ENCODE measurements at regions not wholly inside any gene's neighbourhood (a gene's known extent, or its start where the extent isn't known, plus 50 kb on each side); places are given as distances from the start of the nearest gene placed in this dataset.

DNA sequence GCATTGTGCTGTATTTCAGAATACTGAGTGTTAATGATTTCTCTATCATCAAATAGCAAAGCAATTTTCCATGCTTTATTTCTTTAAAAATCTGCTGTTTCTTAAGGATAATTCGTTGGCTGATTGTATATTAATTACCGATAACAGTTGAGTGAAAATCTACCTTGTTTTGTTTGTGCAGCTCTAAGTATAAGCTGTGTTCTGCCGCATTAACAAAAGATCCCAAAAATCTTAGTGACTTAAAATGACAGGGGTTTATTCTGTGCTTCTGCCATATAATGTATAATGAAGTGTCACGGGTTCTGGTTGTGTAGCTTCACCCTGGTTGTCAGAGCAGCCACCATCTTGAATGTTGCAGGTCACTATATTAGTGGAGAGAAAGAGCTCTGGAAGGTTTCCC is 196.1 kb downstream of the ACTR3 start:
- 82% methylated on average over 1 of the region's 4 CpGs for WGBS (ENCODE audit: insufficient coverage)
- H3K36me3 ChIP-seq (ENCODE audit: control insufficient read depth, insufficient read depth, low read length): no peaks in the 10 kb centered on the region
- peaks cover 4% of the 10 kb centered on the region for H3K9me3 ChIP-seq (ENCODE audit: control insufficient read depth, insufficient read depth, low read length)
- no peak overlapping the region for H3K27ac ChIP-seq (ENCODE audit: low read depth, low read length)
- H3K27me3 ChIP-seq (ENCODE audit: control insufficient read depth, insufficient read depth, low read length): no peaks in the 10 kb centered on the region
- H3K4me1 ChIP-seq (ENCODE audit: control insufficient read depth, insufficient read depth, low read length): no peaks in the 10 kb centered on the region
- no peak overlapping the region for H3K4me3 ChIP-seq (ENCODE audit: low read depth, low read length)
- DNase-seq (ENCODE audit: low read depth in 4 of 6, low spot score in 6 of 6): no peak

DNA sequence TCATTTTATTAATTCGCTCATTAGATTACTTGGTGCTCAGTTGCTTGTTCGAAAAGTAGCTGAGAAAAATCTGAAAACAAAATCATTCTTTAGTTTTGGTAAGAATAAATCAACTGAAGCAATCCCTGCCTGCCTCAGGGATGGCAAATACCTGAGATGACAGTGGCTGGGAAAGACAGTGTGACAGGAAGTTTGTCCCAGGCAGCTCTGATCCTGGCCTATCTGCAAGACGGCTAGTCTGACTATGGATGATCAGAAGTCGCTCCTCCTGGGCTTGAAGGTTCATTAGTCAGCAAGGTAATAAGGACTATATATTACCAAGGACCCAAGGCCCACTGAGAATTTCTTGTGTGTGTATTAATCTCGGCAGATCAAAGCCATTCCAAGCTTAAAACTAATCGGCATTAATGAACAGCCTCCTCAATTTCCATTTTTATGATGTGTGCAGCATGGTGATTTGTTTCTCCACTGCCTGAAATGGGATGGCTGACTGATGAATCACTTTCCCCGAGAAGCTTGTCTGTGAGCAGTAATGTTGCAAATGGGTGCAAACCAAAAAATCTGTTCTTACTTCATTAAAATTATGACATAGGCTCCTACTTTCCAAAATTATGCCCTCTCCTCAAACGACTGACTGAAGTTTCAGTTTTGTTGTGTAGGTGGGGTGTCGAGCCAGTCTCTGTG is 199.9 kb downstream of the ACTR3 start:
- Histone ChIP-seq H3K4me3 (ENCODE audit: low read depth, low read length) (no peak overlapping the region), H3K9me3 (ENCODE audit: control insufficient read depth, insufficient read depth, low read length) (no peaks in the 10 kb centered on the region), H3K27ac (ENCODE audit: low read depth, low read length) (no peak overlapping the region), H3K27me3 (ENCODE audit: control insufficient read depth, insufficient read depth, low read length) (no peaks in the 10 kb centered on the region), H3K4me1 (ENCODE audit: control insufficient read depth, insufficient read depth, low read length) (no peaks in the 10 kb centered on the region), H3K36me3 (ENCODE audit: control insufficient read depth, insufficient read depth, low read length) (no peaks in the 10 kb centered on the region)
- DNase-seq (ENCODE audit: low read depth in 4 of 6, low spot score in 6 of 6): peak in 1 of 6 donors; percentile 52
- 69% methylated on average over 2 of the region's 9 CpGs for WGBS (ENCODE audit: insufficient coverage)

DNA sequence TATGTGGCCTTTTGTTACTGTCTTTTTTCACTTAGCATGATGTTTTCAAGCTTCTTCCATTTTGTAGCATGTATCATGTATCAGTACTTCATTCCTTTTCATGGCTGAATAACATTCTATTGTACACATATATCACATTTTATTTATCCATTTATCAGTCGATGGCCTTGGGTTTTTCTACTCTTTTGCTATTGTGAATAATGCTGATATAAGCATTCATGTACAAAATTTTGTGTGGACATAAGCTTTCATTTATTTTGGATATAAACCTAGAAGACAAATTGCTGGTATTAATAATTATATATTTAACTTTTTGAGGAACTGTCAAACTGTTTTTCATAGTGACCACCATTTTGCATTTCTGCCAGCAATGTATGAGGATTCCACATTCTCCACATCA is 201.1 kb downstream of the ACTR3 start:
- no peaks in the 10 kb centered on the region for H3K36me3 ChIP-seq (ENCODE audit: control insufficient read depth, insufficient read depth, low read length)
- H3K4me1 ChIP-seq (ENCODE audit: control insufficient read depth, insufficient read depth, low read length): no peaks in the 10 kb centered on the region
- H3K9me3 ChIP-seq (ENCODE audit: control insufficient read depth, insufficient read depth, low read length): peaks cover 7% of the 10 kb centered on the region
- H3K27ac ChIP-seq (ENCODE audit: low read depth, low read length): no peak overlapping the region
- WGBS (ENCODE audit: insufficient coverage): no CpG with 5 or more reads among the region's 1 CpG
- no peak overlapping the region for H3K4me3 ChIP-seq (ENCODE audit: low read depth, low read length)
- no peak for DNase-seq (ENCODE audit: low read depth in 4 of 6, low spot score in 6 of 6)
- H3K27me3 ChIP-seq (ENCODE audit: control insufficient read depth, insufficient read depth, low read length): no peaks in the 10 kb centered on the region

DNA sequence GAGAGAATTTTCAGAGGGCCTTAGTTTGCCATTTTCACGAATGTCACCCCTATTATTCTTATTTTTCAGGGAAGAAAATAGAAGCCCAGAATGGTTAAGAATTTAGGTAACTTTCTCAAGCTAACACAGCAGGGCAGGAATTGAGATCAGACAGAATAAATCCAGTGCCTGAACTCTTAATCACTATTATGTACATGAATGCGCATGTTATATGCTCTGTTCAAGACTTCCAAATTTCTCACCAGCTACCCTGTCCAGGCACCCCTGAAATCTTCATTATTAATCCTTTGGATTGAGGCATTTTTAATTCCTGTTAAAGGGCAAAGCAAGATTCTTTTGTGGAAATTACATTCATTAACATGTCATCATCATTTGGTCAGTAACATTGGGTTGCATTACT is 218.4 kb downstream of the ACTR3 start:
- 100% methylated on average over 1 of the region's 2 CpGs for WGBS (ENCODE audit: insufficient coverage)
- H3K4me1 ChIP-seq (ENCODE audit: control insufficient read depth, insufficient read depth, low read length): no peaks in the 10 kb centered on the region
- no peaks in the 10 kb centered on the region for H3K27me3 ChIP-seq (ENCODE audit: control insufficient read depth, insufficient read depth, low read length)
- H3K9me3 ChIP-seq (ENCODE audit: control insufficient read depth, insufficient read depth, low read length): peaks cover 6% of the 10 kb centered on the region
- no peak for DNase-seq (ENCODE audit: low read depth in 4 of 6, low spot score in 6 of 6)
- no peaks in the 10 kb centered on the region for H3K36me3 ChIP-seq (ENCODE audit: control insufficient read depth, insufficient read depth, low read length)
- no peak overlapping the region for H3K27ac ChIP-seq (ENCODE audit: low read depth, low read length)
- no peak overlapping the region for H3K4me3 ChIP-seq (ENCODE audit: low read depth, low read length)

DNA sequence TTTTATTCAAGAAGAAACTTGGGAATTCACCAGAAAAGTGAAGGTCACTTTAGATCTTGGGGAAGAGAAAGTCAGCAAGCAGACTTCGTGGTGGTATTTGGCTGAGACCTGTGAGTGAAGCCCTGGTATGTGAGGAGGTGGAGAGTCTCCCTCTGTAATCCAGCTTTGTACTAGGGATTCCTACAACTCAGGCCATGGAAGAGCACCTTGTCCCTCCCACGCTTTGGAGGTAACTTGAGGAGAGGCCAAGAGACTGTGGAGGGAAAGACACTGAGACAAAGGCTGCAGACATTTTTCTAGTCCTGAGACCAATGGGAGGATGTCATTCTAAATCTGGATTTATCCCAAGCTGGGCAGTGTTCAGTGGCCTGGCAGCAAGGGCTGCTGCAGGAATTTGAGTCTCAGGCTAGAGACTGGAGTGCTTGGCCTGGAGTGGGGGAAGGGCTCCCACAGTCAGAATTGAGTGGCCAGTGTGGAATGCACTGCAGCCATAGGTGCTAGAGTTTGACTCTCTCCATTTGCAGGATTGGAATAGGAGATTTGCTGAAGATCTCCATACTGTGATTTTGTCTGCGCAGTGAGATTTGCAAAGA is 219.0 kb downstream of the ACTR3 start:
- H3K9me3 ChIP-seq (ENCODE audit: control insufficient read depth, insufficient read depth, low read length): peaks cover 4% of the 10 kb centered on the region
- WGBS (ENCODE audit: insufficient coverage): 90% methylated on average over 2 of the region's 3 CpGs
- no peaks in the 10 kb centered on the region for H3K36me3 ChIP-seq (ENCODE audit: control insufficient read depth, insufficient read depth, low read length)
- no peaks in the 10 kb centered on the region for H3K27me3 ChIP-seq (ENCODE audit: control insufficient read depth, insufficient read depth, low read length)
- no peak overlapping the region for H3K27ac ChIP-seq (ENCODE audit: low read depth, low read length)
- H3K4me3 ChIP-seq (ENCODE audit: low read depth, low read length): no peak overlapping the region
- H3K4me1 ChIP-seq (ENCODE audit: control insufficient read depth, insufficient read depth, low read length): no peaks in the 10 kb centered on the region
- peak in 1 of 6 donors; percentile 21 for DNase-seq (ENCODE audit: low read depth in 4 of 6, low spot score in 6 of 6)

DNA sequence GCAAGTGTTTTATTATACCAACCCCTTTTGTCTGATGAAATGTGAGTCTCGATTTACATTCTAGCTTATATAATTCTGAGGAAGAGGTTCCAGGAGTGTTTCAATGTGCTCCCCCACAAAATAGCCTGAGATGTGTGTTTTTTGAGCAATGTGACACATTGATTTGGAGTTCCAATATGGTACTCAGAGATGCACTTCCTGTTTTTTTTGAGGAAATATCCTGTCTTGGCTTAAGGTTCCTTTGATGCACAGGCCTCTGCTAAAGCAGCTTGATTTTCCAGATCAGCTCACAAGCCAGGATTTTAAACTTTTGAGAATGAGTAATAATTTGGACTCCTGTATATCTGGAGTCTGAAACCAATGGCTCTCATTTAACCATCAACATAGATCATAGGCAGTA is 221.4 kb downstream of the ACTR3 start:
- DNase-seq (ENCODE audit: low read depth in 4 of 6, low spot score in 6 of 6): no peak
- H3K27me3 ChIP-seq (ENCODE audit: control insufficient read depth, insufficient read depth, low read length): no peaks in the 10 kb centered on the region
- no peak overlapping the region for H3K4me3 ChIP-seq (ENCODE audit: low read depth, low read length)
- H3K4me1 ChIP-seq (ENCODE audit: control insufficient read depth, insufficient read depth, low read length): no peaks in the 10 kb centered on the region
- no peaks in the 10 kb centered on the region for H3K9me3 ChIP-seq (ENCODE audit: control insufficient read depth, insufficient read depth, low read length)
- no CpG with 5 or more reads among the region's 1 CpG for WGBS (ENCODE audit: insufficient coverage)
- no peaks in the 10 kb centered on the region for H3K36me3 ChIP-seq (ENCODE audit: control insufficient read depth, insufficient read depth, low read length)
- H3K27ac ChIP-seq (ENCODE audit: low read depth, low read length): no peak overlapping the region

DNA sequence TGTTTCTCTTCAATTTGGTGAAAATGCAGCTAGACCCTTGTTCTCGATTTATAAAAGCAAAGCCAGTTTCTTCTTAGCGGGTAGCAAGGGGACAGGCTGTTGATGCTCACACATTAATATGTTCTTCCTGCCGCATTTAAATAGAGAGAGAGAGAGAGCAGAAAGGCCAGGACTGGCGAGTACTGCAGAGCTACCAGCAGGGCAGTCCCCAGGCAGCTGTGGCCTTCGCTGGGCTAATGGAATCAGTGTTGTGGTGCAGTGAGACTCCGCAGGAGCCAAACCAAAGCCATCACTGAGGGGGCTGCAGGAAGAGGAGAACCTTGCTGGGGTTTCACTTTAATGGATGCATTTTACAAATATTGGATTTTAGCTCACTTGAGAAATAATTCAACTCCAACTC is 223.6 kb downstream of the ACTR3 start:
- no peak overlapping the region for H3K4me3 ChIP-seq (ENCODE audit: low read depth, low read length)
- no peaks in the 10 kb centered on the region for H3K36me3 ChIP-seq (ENCODE audit: control insufficient read depth, insufficient read depth, low read length)
- no peaks in the 10 kb centered on the region for H3K9me3 ChIP-seq (ENCODE audit: control insufficient read depth, insufficient read depth, low read length)
- peak in 1 of 6 donors; percentile 25 for DNase-seq (ENCODE audit: low read depth in 4 of 6, low spot score in 6 of 6)
- no peak overlapping the region for H3K27ac ChIP-seq (ENCODE audit: low read depth, low read length)
- 50% methylated on average over 4 of the region's 6 CpGs for WGBS (ENCODE audit: insufficient coverage)
- no peaks in the 10 kb centered on the region for H3K4me1 ChIP-seq (ENCODE audit: control insufficient read depth, insufficient read depth, low read length)
- no peaks in the 10 kb centered on the region for H3K27me3 ChIP-seq (ENCODE audit: control insufficient read depth, insufficient read depth, low read length)

DNA sequence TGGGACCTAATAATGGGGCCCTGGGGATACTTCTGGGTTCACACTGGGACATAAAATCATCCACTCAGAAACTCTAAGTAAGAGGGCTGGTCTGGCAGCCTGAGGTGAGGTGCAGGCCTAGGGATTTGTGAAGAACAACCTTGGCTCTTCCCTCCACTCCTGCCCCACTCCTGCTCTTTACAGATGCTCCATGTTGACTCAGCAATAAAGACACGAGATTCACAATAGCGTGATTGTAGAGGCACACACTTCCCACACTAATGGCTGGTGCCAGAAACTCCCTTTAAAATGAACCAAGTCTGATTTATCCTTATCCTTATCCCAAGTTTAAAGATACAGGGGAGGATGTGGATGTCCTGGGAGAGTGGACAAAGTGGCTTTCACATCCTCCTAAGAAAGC is 228.2 kb downstream of the ACTR3 start:
- Histone ChIP-seq H3K4me1 (ENCODE audit: control insufficient read depth, insufficient read depth, low read length) (no peaks in the 10 kb centered on the region), H3K9me3 (ENCODE audit: control insufficient read depth, insufficient read depth, low read length) (no peaks in the 10 kb centered on the region), H3K4me3 (ENCODE audit: low read depth, low read length) (no peak overlapping the region), H3K27me3 (ENCODE audit: control insufficient read depth, insufficient read depth, low read length) (no peaks in the 10 kb centered on the region), H3K27ac (ENCODE audit: low read depth, low read length) (no peak overlapping the region), H3K36me3 (ENCODE audit: control insufficient read depth, insufficient read depth, low read length) (no peaks in the 10 kb centered on the region)
- DNase-seq (ENCODE audit: low read depth in 4 of 6, low spot score in 6 of 6): no peak
- WGBS (ENCODE audit: insufficient coverage): no CpG with 5 or more reads among the region's 2 CpGs

DNA sequence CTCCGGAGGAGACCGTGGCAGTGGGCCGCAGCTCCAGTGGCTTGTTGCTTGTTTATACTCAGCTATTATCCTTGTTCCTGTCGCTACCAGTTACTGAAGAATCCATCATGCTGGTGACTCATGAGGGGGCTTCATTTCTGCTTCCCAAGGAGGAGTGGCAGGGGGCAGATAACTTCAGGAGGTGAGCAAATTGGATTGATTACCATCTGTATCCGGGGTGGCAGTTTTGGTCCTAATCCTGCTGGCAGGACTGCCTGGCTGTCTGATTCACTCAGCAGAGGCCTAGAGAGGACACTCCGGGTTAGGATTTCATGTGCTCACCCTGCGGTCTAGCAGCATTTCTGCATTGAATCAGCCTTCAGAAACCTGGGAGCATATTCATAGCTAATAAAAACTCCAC is 230.0 kb downstream of the ACTR3 start:
- WGBS (ENCODE audit: insufficient coverage): 78% methylated on average over 4 of the region's 7 CpGs
- Histone ChIP-seq H3K27ac (ENCODE audit: low read depth, low read length) (no peak overlapping the region), H3K4me1 (ENCODE audit: control insufficient read depth, insufficient read depth, low read length) (no peaks in the 10 kb centered on the region), H3K9me3 (ENCODE audit: control insufficient read depth, insufficient read depth, low read length) (no peaks in the 10 kb centered on the region), H3K27me3 (ENCODE audit: control insufficient read depth, insufficient read depth, low read length) (no peaks in the 10 kb centered on the region), H3K36me3 (ENCODE audit: control insufficient read depth, insufficient read depth, low read length) (no peaks in the 10 kb centered on the region), H3K4me3 (ENCODE audit: low read depth, low read length) (no peak overlapping the region)
- DNase-seq (ENCODE audit: low read depth in 4 of 6, low spot score in 6 of 6): peak in 1 of 6 donors; percentile 26

DNA sequence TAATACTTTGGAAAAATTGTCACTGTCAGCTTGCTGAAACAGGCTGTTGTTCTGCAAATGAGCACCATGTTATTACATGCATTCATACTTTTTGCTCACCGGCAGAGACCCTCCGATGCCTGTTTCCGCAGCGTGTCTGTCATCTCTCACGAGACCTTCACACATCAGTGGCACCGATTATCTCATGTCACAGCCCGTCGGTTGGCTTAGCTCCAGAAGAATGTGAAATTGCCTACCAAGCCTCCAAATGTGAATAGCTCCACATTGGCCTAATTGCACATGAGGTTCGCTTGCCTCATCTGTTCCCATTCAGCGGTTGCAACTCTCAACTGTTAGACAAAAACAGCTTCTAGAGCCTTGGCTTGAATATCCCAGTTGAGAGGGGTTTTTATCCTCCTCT is 233.0 kb downstream of the ACTR3 start:
- no peaks in the 10 kb centered on the region for H3K36me3 ChIP-seq (ENCODE audit: control insufficient read depth, insufficient read depth, low read length)
- no peaks in the 10 kb centered on the region for H3K27me3 ChIP-seq (ENCODE audit: control insufficient read depth, insufficient read depth, low read length)
- DNase-seq (ENCODE audit: low read depth in 4 of 6, low spot score in 6 of 6): peak in 5 of 6 donors; percentile 19 to 93 (median 40)
- H3K27ac ChIP-seq (ENCODE audit: low read depth, low read length): no peak overlapping the region
- no peaks in the 10 kb centered on the region for H3K4me1 ChIP-seq (ENCODE audit: control insufficient read depth, insufficient read depth, low read length)
- H3K4me3 ChIP-seq (ENCODE audit: low read depth, low read length): no peak overlapping the region
- H3K9me3 ChIP-seq (ENCODE audit: control insufficient read depth, insufficient read depth, low read length): no peaks in the 10 kb centered on the region
- 43% methylated on average over 9 of the region's 10 CpGs for WGBS (ENCODE audit: insufficient coverage)
